ENCODE measurements at regions not wholly inside any gene's neighbourhood (a gene's known extent, or its start where the extent isn't known, plus 50 kb on each side); places are given as distances from the start of the nearest gene placed in this dataset.

GRCh38 chr6:170100046-170100445 is 190.8 kb downstream of the DLL1 start:
- Histone ChIP-seq H3K4me1 (ENCODE audit: control insufficient read depth in 1 of 2, insufficient read depth in 2 of 2, low read length in 2 of 2) (no peaks in the 10 kb centered on the region), H3K9me3 (ENCODE audit: control insufficient read depth in 1 of 2, low read length in 2 of 2) (no peaks in the 10 kb centered on the region), H3K9ac (ENCODE audit: low read depth in 1 of 2, low read length in 2 of 2) (no peak overlapping the region), H3K27ac (ENCODE audit: low read depth, low read length) (no peak overlapping the region), H3K4me3 (ENCODE audit: low read depth in 1 of 2, low read length in 2 of 2) (no peak overlapping the region), H3K27me3 (ENCODE audit: control insufficient read depth in 1 of 2, insufficient read depth in 2 of 2, low read length in 2 of 2) (peaks cover 0 to 3% of the 10 kb centered on the region in 2 donors), H3K36me3 (ENCODE audit: control insufficient read depth in 1 of 2, insufficient read depth in 2 of 2, low read length in 2 of 2) (no peaks in the 10 kb centered on the region)

GRCh38 chr6:170099387-170099786 is 191.5 kb downstream of the DLL1 start:
- Histone ChIP-seq H3K9ac (ENCODE audit: low read depth in 1 of 2, low read length in 2 of 2) (no peak overlapping the region), H3K4me1 (ENCODE audit: control insufficient read depth in 1 of 2, insufficient read depth in 2 of 2, low read length in 2 of 2) (no peaks in the 10 kb centered on the region), H3K27me3 (ENCODE audit: control insufficient read depth in 1 of 2, insufficient read depth in 2 of 2, low read length in 2 of 2) (peaks cover 0 to 4% of the 10 kb centered on the region in 2 donors), H3K36me3 (ENCODE audit: control insufficient read depth in 1 of 2, insufficient read depth in 2 of 2, low read length in 2 of 2) (no peaks in the 10 kb centered on the region), H3K4me3 (ENCODE audit: low read depth in 1 of 2, low read length in 2 of 2) (no peak overlapping the region), H3K9me3 (ENCODE audit: control insufficient read depth in 1 of 2, low read length in 2 of 2) (no peaks in the 10 kb centered on the region), H3K27ac (ENCODE audit: low read depth, low read length) (no peak overlapping the region)

- Histone ChIP-seq H3K9me3 (ENCODE audit: control insufficient read depth in 1 of 2, low read length in 2 of 2) (no peaks in the 10 kb centered on the region), H3K36me3 (ENCODE audit: control insufficient read depth in 1 of 2, insufficient read depth in 2 of 2, low read length in 2 of 2) (no peaks in the 10 kb centered on the region), H3K4me1 (ENCODE audit: control insufficient read depth in 1 of 2, insufficient read depth in 2 of 2, low read length in 2 of 2) (no peaks in the 10 kb centered on the region), H3K27me3 (ENCODE audit: control insufficient read depth in 1 of 2, insufficient read depth in 2 of 2, low read length in 2 of 2) (peaks cover 0 to 4% of the 10 kb centered on the region in 2 donors), H3K27ac (ENCODE audit: low read depth, low read length) (no peak overlapping the region), H3K9ac (ENCODE audit: low read depth in 1 of 2, low read length in 2 of 2) (no peak overlapping the region), H3K4me3 (ENCODE audit: low read depth in 1 of 2, low read length in 2 of 2) (no peak overlapping the region)
These were observed 192.3 kb downstream of the DLL1 start for GRCh38 chr6:170098428-170099170.

- Histone ChIP-seq H3K9me3 (ENCODE audit: control insufficient read depth in 1 of 2, low read length in 2 of 2) (no peaks in the 10 kb centered on the region), H3K27ac (ENCODE audit: low read depth, low read length) (no peak overlapping the region), H3K36me3 (ENCODE audit: control insufficient read depth in 1 of 2, insufficient read depth in 2 of 2, low read length in 2 of 2) (no peaks in the 10 kb centered on the region), H3K4me3 (ENCODE audit: low read depth in 1 of 2, low read length in 2 of 2) (no peak overlapping the region), H3K27me3 (ENCODE audit: control insufficient read depth in 1 of 2, insufficient read depth in 2 of 2, low read length in 2 of 2) (peaks cover 0 to 4% of the 10 kb centered on the region in 2 donors), H3K9ac (ENCODE audit: low read depth in 1 of 2, low read length in 2 of 2) (no peak overlapping the region), H3K4me1 (ENCODE audit: control insufficient read depth in 1 of 2, insufficient read depth in 2 of 2, low read length in 2 of 2) (no peaks in the 10 kb centered on the region)
These were observed 193.1 kb downstream of the DLL1 start for GRCh38 chr6:170097505-170098427.

- H3K4me1 ChIP-seq (ENCODE audit: control insufficient read depth in 1 of 2, insufficient read depth in 2 of 2, low read length in 2 of 2) = no peaks in the 10 kb centered on the region
- no peak overlapping the region for H3K9ac ChIP-seq (ENCODE audit: low read depth in 1 of 2, low read length in 2 of 2)
- no peaks in the 10 kb centered on the region for H3K36me3 ChIP-seq (ENCODE audit: control insufficient read depth in 1 of 2, insufficient read depth in 2 of 2, low read length in 2 of 2)
- H3K9me3 ChIP-seq (ENCODE audit: control insufficient read depth in 1 of 2, low read length in 2 of 2) = no peaks in the 10 kb centered on the region
- H3K27ac ChIP-seq (ENCODE audit: low read depth, low read length) = no peak overlapping the region
- no peak overlapping the region for H3K4me3 ChIP-seq (ENCODE audit: low read depth in 1 of 2, low read length in 2 of 2)
- peaks cover 0 to 4% of the 10 kb centered on the region in 2 donors for H3K27me3 ChIP-seq (ENCODE audit: control insufficient read depth in 1 of 2, insufficient read depth in 2 of 2, low read length in 2 of 2)
These were observed 193.9 kb downstream of the DLL1 start for GRCh38 chr6:170096803-170097504.

GRCh38 chr6:170096191-170096802 is 194.6 kb downstream of the DLL1 start:
- H3K9ac ChIP-seq (ENCODE audit: low read depth in 1 of 2, low read length in 2 of 2) = no peak overlapping the region
- H3K9me3 ChIP-seq (ENCODE audit: control insufficient read depth in 1 of 2, low read length in 2 of 2) = no peaks in the 10 kb centered on the region
- no peak overlapping the region for H3K4me3 ChIP-seq (ENCODE audit: low read depth in 1 of 2, low read length in 2 of 2)
- H3K27ac ChIP-seq (ENCODE audit: low read depth, low read length) = no peak overlapping the region
- H3K4me1 ChIP-seq (ENCODE audit: control insufficient read depth in 1 of 2, insufficient read depth in 2 of 2, low read length in 2 of 2) = no peaks in the 10 kb centered on the region
- H3K27me3 ChIP-seq (ENCODE audit: control insufficient read depth in 1 of 2, insufficient read depth in 2 of 2, low read length in 2 of 2) = peaks cover 0 to 4% of the 10 kb centered on the region in 2 donors
- H3K36me3 ChIP-seq (ENCODE audit: control insufficient read depth in 1 of 2, insufficient read depth in 2 of 2, low read length in 2 of 2) = no peaks in the 10 kb centered on the region

- H3K27me3 ChIP-seq (ENCODE audit: control insufficient read depth in 1 of 2, insufficient read depth in 2 of 2, low read length in 2 of 2) = peaks cover 0 to 4% of the 10 kb centered on the region in 2 donors
- H3K36me3 ChIP-seq (ENCODE audit: control insufficient read depth in 1 of 2, insufficient read depth in 2 of 2, low read length in 2 of 2) = no peaks in the 10 kb centered on the region
- H3K27ac ChIP-seq (ENCODE audit: low read depth, low read length) = no peak overlapping the region
- no peak overlapping the region for H3K4me3 ChIP-seq (ENCODE audit: low read depth in 1 of 2, low read length in 2 of 2)
- H3K9me3 ChIP-seq (ENCODE audit: control insufficient read depth in 1 of 2, low read length in 2 of 2) = no peaks in the 10 kb centered on the region
- H3K9ac ChIP-seq (ENCODE audit: low read depth in 1 of 2, low read length in 2 of 2) = no peak overlapping the region
- H3K4me1 ChIP-seq (ENCODE audit: control insufficient read depth in 1 of 2, insufficient read depth in 2 of 2, low read length in 2 of 2) = no peaks in the 10 kb centered on the region
These were observed 195.5 kb downstream of the DLL1 start for GRCh38 chr6:170095273-170095981.

- Histone ChIP-seq H3K27ac (ENCODE audit: low read depth, low read length) (no peak overlapping the region), H3K9ac (ENCODE audit: low read depth in 1 of 2, low read length in 2 of 2) (no peak overlapping the region), H3K4me3 (ENCODE audit: low read depth in 1 of 2, low read length in 2 of 2) (no peak overlapping the region), H3K9me3 (ENCODE audit: control insufficient read depth in 1 of 2, low read length in 2 of 2) (no peaks in the 10 kb centered on the region), H3K4me1 (ENCODE audit: control insufficient read depth in 1 of 2, insufficient read depth in 2 of 2, low read length in 2 of 2) (peaks cover 3 to 4% of the 10 kb centered on the region in 2 donors), H3K36me3 (ENCODE audit: control insufficient read depth in 1 of 2, insufficient read depth in 2 of 2, low read length in 2 of 2) (no peaks in the 10 kb centered on the region), H3K27me3 (ENCODE audit: control insufficient read depth in 1 of 2, insufficient read depth in 2 of 2, low read length in 2 of 2) (peaks cover 0 to 4% of the 10 kb centered on the region in 2 donors)
These were observed 196.1 kb downstream of the DLL1 start for GRCh38 chr6:170094686-170095272.

All from duodenal mucosa (tissue), 2 donors.